ENCODE measurements at regions not wholly inside any gene's neighbourhood (a gene's known extent, or its start where the extent isn't known, plus 50 kb on each side); places are given as distances from the start of the nearest gene placed in this dataset.

GRCh38 chr3:180340395-180340794, 261.6 kb upstream of the TTC14 start:
- no peaks in the 10 kb centered on the region for H3K27me3 Mint-ChIP-seq
- peaks cover 2% of the 10 kb centered on the region for H3K9me3 Mint-ChIP-seq (ENCODE audit: insufficient read depth)
- H2AFZ ChIP-seq (ENCODE audit: insufficient read depth, low read depth, low read length, poor library complexity, severe bottlenecking), result no peak overlapping the region
- no peak overlapping the region for H3K4me3 ChIP-seq (ENCODE audit: control extremely low read depth in 1 of 5, extremely low read depth in 1 of 5, insufficient read depth in 1 of 5, low read depth in 2 of 5, low read length in 4 of 5)
- no peaks in the 10 kb centered on the region for H3K36me3 ChIP-seq (replicated peaks in 1 of 2; ENCODE audit: control extremely low read depth in 1 of 2, control insufficient read depth in 1 of 2, extremely low read depth in 1 of 2, insufficient read depth in 2 of 2, low read length in 1 of 2)
- H3K27ac Mint-ChIP-seq, result no peak overlapping the region
- no peaks in the 10 kb centered on the region for H3K27me3 ChIP-seq (replicated peaks in 1 of 4; ENCODE audit: control extremely low read depth in 1 of 4, control insufficient read depth in 3 of 4, insufficient read depth in 4 of 4, low read length in 3 of 4)
- no peak overlapping the region for H3K4me3 Mint-ChIP-seq
- H3K4me2 ChIP-seq (replicated peaks; ENCODE audit: low read depth, low read length, poor library complexity, severe bottlenecking), result no peak overlapping the region
- H3K79me2 ChIP-seq (ENCODE audit: control insufficient read depth, insufficient read depth, low read length), result no peaks in the 10 kb centered on the region
- ChIA-PET POLR2A (no interaction called here), CTCF (no interaction called here)
- intact Hi-C loops (cut with micrococcal nuclease), result no loop called here
- DNase-seq, result no peak
- H3K4me1 Mint-ChIP-seq, result no peaks in the 10 kb centered on the region
- no peak overlapping the region for H3K9ac ChIP-seq (ENCODE audit: low read length)
- no peak overlapping the region for H3K27ac ChIP-seq (ENCODE audit: low read length in 2 of 2)
- no peaks in the 10 kb centered on the region for H3K9me3 ChIP-seq (ENCODE audit: control extremely low read depth in 1 of 3, control insufficient read depth in 2 of 3, insufficient read depth in 1 of 3, low read length in 2 of 3)
- ATAC-seq (ENCODE audit: low read depth), result no peak
- WGBS (ENCODE audit: insufficient coverage), result no CpG with 5 or more reads among the region's 2 CpGs
- H4K20me1 ChIP-seq (ENCODE audit: control insufficient read depth, insufficient read depth, low read length, poor library complexity, severe bottlenecking), result no peaks in the 10 kb centered on the region
- H3K4me1 ChIP-seq (ENCODE audit: control insufficient read depth in 2 of 2, insufficient read depth in 2 of 2, low read length in 2 of 2), result no peaks in the 10 kb centered on the region
- TF ChIP-seq, protein P1, sequence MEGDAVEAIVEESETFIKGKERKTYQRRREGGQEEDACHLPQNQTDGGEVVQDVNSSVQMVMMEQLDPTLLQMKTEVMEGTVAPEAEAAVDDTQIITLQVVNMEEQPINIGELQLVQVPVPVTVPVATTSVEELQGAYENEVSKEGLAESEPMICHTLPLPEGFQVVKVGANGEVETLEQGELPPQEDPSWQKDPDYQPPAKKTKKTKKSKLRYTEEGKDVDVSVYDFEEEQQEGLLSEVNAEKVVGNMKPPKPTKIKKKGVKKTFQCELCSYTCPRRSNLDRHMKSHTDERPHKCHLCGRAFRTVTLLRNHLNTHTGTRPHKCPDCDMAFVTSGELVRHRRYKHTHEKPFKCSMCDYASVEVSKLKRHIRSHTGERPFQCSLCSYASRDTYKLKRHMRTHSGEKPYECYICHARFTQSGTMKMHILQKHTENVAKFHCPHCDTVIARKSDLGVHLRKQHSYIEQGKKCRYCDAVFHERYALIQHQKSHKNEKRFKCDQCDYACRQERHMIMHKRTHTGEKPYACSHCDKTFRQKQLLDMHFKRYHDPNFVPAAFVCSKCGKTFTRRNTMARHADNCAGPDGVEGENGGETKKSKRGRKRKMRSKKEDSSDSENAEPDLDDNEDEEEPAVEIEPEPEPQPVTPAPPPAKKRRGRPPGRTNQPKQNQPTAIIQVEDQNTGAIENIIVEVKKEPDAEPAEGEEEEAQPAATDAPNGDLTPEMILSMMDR (IDR thresholded peaks at IDR 0.05), result no peak
- no peak for TF ChIP-seq EZH2 (IDR thresholded peaks at IDR 0.05; ENCODE audit: borderline replicate concordance, insufficient read depth, low read depth, low read length, poor library complexity, severe bottlenecking)

- no peaks in the 10 kb centered on the region for H3K4me1 ChIP-seq (ENCODE audit: control insufficient read depth in 2 of 2, insufficient read depth in 2 of 2, low read length in 2 of 2)
- peaks cover 2% of the 10 kb centered on the region for H3K9me3 Mint-ChIP-seq (ENCODE audit: insufficient read depth)
- no peak overlapping the region for H3K4me2 ChIP-seq (replicated peaks; ENCODE audit: low read depth, low read length, poor library complexity, severe bottlenecking)
- TF ChIP-seq EZH2 (IDR thresholded peaks at IDR 0.05; ENCODE audit: borderline replicate concordance, insufficient read depth, low read depth, low read length, poor library complexity, severe bottlenecking), result no peak
- TF ChIP-seq, protein P1 (IDR thresholded peaks at IDR 0.05), result no peak
- no CpG with 5 or more reads among the region's 3 CpGs for WGBS (ENCODE audit: insufficient coverage)
- H3K27me3 Mint-ChIP-seq, result no peaks in the 10 kb centered on the region
- DNase-seq (no peak), ATAC-seq (ENCODE audit: low read depth) (no peak)
- no peaks in the 10 kb centered on the region for H3K4me1 Mint-ChIP-seq
- ChIA-PET CTCF (no interaction called here), POLR2A (no interaction called here)
- H3K9me3 ChIP-seq (ENCODE audit: control extremely low read depth in 1 of 3, control insufficient read depth in 2 of 3, insufficient read depth in 1 of 3, low read length in 2 of 3), result no peaks in the 10 kb centered on the region
- no peak overlapping the region for H3K9ac ChIP-seq (ENCODE audit: low read length)
- H3K4me3 Mint-ChIP-seq, result no peak overlapping the region
- no peak overlapping the region for H3K27ac Mint-ChIP-seq
- H3K36me3 ChIP-seq (replicated peaks in 1 of 2; ENCODE audit: control extremely low read depth in 1 of 2, control insufficient read depth in 1 of 2, extremely low read depth in 1 of 2, insufficient read depth in 2 of 2, low read length in 1 of 2), result no peaks in the 10 kb centered on the region
- intact Hi-C loops (cut with micrococcal nuclease), result no loop called here
- no peaks in the 10 kb centered on the region for H3K79me2 ChIP-seq (ENCODE audit: control insufficient read depth, insufficient read depth, low read length)
- H4K20me1 ChIP-seq (ENCODE audit: control insufficient read depth, insufficient read depth, low read length, poor library complexity, severe bottlenecking), result no peaks in the 10 kb centered on the region
- H2AFZ ChIP-seq (ENCODE audit: insufficient read depth, low read depth, low read length, poor library complexity, severe bottlenecking), result no peak overlapping the region
- H3K4me3 ChIP-seq (ENCODE audit: control extremely low read depth in 1 of 5, extremely low read depth in 1 of 5, insufficient read depth in 1 of 5, low read depth in 2 of 5, low read length in 4 of 5), result no peak overlapping the region
- H3K27ac ChIP-seq (ENCODE audit: low read length in 2 of 2), result no peak overlapping the region
- no peaks in the 10 kb centered on the region for H3K27me3 ChIP-seq (replicated peaks in 1 of 4; ENCODE audit: control extremely low read depth in 1 of 4, control insufficient read depth in 3 of 4, insufficient read depth in 4 of 4, low read length in 3 of 4)
These were observed 260.4 kb upstream of the TTC14 start for GRCh38 chr3:180341516-180341915.
